ENCODE measurements at regions not wholly inside any gene's neighbourhood (a gene's known extent, or its start where the extent isn't known, plus 50 kb on each side); places are given as distances from the start of the nearest gene placed in this dataset.

DNA sequence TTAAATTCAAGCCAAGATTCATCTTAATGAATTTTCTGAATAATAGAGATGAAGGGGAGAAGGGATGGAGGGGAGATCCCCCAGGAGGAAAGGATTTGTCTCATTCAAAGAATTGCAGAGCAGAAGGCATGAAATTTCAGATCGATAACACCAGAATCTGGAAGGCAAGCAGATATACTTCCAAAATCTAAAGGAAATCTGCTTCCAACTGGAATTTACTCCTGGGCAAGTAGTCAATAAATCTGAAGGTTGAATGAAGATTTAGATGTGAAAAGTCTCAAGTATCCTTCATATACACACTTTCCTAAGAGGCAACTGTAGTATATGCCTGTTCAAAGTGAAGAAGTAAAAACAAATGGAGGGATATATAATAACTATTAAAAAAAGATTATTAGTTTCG lies 1190.8 kb upstream of the CELF4 start:
- in situ Hi-C loops (cut with MboI; ENCODE audit: low pct_ligation_motif_present in 1 of 4, low pct_unique_long_range_greater_than_20kb in 1 of 4, low sequenced_read_pairs in 3 of 4): no loop called here
- intact Hi-C loops (cut with DNase I; ENCODE audit: low total_unique reads): no loop called here
- no peaks in the 10 kb centered on the region for H3K9me3 ChIP-seq

DNA sequence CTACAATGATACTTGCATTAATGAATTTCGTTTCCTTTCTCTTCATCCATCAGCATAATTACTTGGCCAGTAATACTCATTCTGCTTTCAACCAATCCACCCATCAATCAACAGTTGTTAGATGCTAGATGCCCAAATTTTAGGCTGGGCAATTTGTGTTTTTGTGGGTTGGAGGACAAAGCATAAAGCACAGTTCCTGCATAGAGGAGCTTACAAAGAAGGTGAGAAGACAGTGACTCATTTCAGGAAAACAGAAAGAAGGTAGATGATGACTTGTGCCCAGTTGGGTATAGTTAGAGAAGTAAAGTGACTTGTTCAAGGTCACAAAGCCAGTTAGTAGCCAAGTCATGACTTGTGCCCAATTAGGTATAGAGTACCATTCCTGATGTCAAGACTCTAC lies 1186.8 kb upstream of the CELF4 start:
- H3K9me3 ChIP-seq: no peaks in the 10 kb centered on the region
- H3K27me3 ChIP-seq: no peaks in the 10 kb centered on the region
- DNase-seq: no peak
- no peak overlapping the region for H3K27ac ChIP-seq
- TF ChIP-seq EP300 (IDR thresholded peaks at IDR 0.05; ENCODE audit: low read depth) (no peak), POLR2A (IDR thresholded peaks at IDR 0.05) (no peak), POLR2AphosphoS5 (IDR thresholded peaks at IDR 0.05) (no peak)
- TF ChIP-seq, protein P1, sequence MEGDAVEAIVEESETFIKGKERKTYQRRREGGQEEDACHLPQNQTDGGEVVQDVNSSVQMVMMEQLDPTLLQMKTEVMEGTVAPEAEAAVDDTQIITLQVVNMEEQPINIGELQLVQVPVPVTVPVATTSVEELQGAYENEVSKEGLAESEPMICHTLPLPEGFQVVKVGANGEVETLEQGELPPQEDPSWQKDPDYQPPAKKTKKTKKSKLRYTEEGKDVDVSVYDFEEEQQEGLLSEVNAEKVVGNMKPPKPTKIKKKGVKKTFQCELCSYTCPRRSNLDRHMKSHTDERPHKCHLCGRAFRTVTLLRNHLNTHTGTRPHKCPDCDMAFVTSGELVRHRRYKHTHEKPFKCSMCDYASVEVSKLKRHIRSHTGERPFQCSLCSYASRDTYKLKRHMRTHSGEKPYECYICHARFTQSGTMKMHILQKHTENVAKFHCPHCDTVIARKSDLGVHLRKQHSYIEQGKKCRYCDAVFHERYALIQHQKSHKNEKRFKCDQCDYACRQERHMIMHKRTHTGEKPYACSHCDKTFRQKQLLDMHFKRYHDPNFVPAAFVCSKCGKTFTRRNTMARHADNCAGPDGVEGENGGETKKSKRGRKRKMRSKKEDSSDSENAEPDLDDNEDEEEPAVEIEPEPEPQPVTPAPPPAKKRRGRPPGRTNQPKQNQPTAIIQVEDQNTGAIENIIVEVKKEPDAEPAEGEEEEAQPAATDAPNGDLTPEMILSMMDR (IDR thresholded peaks at IDR 0.05): no peak
- no peaks in the 10 kb centered on the region for H3K36me3 ChIP-seq
- intact Hi-C loops (cut with DNase I; ENCODE audit: low total_unique reads): no loop called here
- H3K4me1 ChIP-seq: no peaks in the 10 kb centered on the region
- H3K4me3 ChIP-seq: no peak overlapping the region
- WGBS, 2 donors (ENCODE audit: low coverage in 1 of 2): 10 to 14% methylated on average over 1 of the region's 1 CpG
- in situ Hi-C loops (cut with MboI; ENCODE audit: low pct_ligation_motif_present in 1 of 4, low pct_unique_long_range_greater_than_20kb in 1 of 4, low sequenced_read_pairs in 3 of 4): no loop called here

More for the DNA sequence above, 1190.8 kb upstream of the CELF4 start:
- Histone ChIP-seq H3K4me1 (no peaks in the 10 kb centered on the region), H3K36me3 (no peaks in the 10 kb centered on the region), H3K27me3 (no peaks in the 10 kb centered on the region), H3K27ac (no peak overlapping the region), H3K4me3 (no peak overlapping the region)
- no peak for DNase-seq
- WGBS, 2 donors (ENCODE audit: low coverage in 1 of 2): 50 to 73% methylated on average over 1 to 2 of the region's 2 CpGs
- TF ChIP-seq, protein P1 (IDR thresholded peaks at IDR 0.05): no peak
- TF ChIP-seq POLR2A (IDR thresholded peaks at IDR 0.05): no peak
- no peak for TF ChIP-seq EP300 (IDR thresholded peaks at IDR 0.05; ENCODE audit: low read depth)
- TF ChIP-seq POLR2AphosphoS5 (IDR thresholded peaks at IDR 0.05): no peak

DNA sequence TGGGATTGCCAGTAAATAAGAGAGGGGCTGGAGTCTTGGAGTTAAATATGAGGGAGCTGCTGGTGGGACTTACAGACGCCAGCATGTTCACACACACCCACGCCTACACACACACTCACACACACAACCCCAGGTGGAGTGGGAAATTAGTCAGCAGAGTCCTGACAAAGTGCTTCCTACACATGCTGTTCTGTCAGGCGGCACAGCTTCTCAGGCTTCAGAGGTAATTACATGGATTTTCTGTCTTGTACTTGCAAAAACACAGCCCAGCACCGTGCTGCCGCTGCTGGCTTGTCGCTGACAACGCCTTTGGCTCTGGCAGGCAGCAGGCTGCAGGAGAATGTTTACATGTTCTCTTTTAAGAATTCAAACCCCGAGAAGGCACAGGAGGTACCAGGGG lies 1186.3 kb upstream of the CELF4 start:
- in situ Hi-C loops (cut with MboI; ENCODE audit: low pct_ligation_motif_present in 1 of 4, low pct_unique_long_range_greater_than_20kb in 1 of 4, low sequenced_read_pairs in 3 of 4): no loop called here
- Histone ChIP-seq H3K27ac (no peak overlapping the region), H3K9me3 (no peaks in the 10 kb centered on the region), H3K4me3 (no peak overlapping the region), H3K4me1 (no peaks in the 10 kb centered on the region), H3K36me3 (no peaks in the 10 kb centered on the region), H3K27me3 (no peaks in the 10 kb centered on the region)
- TF ChIP-seq EP300 (IDR thresholded peaks at IDR 0.05; ENCODE audit: low read depth) (no peak), POLR2A (IDR thresholded peaks at IDR 0.05) (no peak), POLR2AphosphoS5 (IDR thresholded peaks at IDR 0.05) (no peak)
- TF ChIP-seq, protein P1 (IDR thresholded peaks at IDR 0.05): no peak
- WGBS, 2 donors (ENCODE audit: low coverage in 1 of 2): 30 to 52% methylated on average over 6 to 8 of the region's 8 CpGs
- DNase-seq: no peak
- intact Hi-C loops (cut with DNase I; ENCODE audit: low total_unique reads): no loop called here

DNA sequence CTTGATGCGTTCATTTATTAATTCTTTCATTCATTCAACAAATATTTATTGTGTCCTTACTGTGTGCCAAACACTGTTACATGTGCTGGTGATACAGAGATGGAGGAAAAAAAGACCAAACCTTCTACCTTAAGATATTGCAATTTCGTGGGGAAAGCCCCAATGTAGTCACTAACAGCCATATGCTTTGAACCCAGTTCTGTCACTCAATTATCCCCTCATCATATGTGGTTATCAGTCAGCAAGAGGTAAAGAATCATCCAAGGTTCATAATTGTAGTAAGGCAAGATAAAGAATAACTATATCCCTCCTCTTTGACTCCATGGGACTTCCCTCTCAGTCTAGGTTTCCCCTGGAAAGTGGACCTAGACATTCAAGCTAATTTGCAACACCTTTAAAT lies 1185.6 kb upstream of the CELF4 start:
- 57 to 58% methylated on average over 2 of the region's 2 CpGs for WGBS, 2 donors (ENCODE audit: low coverage in 1 of 2)
- in situ Hi-C loops (cut with MboI; ENCODE audit: low pct_ligation_motif_present in 1 of 4, low pct_unique_long_range_greater_than_20kb in 1 of 4, low sequenced_read_pairs in 3 of 4) (no loop called here), intact Hi-C loops (cut with DNase I; ENCODE audit: low total_unique reads) (no loop called here)
- H3K27ac ChIP-seq: no peak overlapping the region
- H3K27me3 ChIP-seq: no peaks in the 10 kb centered on the region
- H3K4me3 ChIP-seq: no peak overlapping the region
- no peaks in the 10 kb centered on the region for H3K9me3 ChIP-seq
- no peak for DNase-seq
- no peaks in the 10 kb centered on the region for H3K36me3 ChIP-seq
- TF ChIP-seq POLR2AphosphoS5 (IDR thresholded peaks at IDR 0.05) (no peak), POLR2A (IDR thresholded peaks at IDR 0.05) (no peak), EP300 (IDR thresholded peaks at IDR 0.05; ENCODE audit: low read depth) (no peak)
- TF ChIP-seq, protein P1 (IDR thresholded peaks at IDR 0.05): no peak
- no peaks in the 10 kb centered on the region for H3K4me1 ChIP-seq
